ENCODE measurements at regions not wholly inside any gene's neighbourhood (a gene's known extent, or its start where the extent isn't known, plus 50 kb on each side); places are given as distances from the start of the nearest gene placed in this dataset.
A peak's percentile ranks its signal among the peaks of the same experiment; 100 is the strongest.

- DNase-seq (ENCODE audit: low spot score): no peak
- peak; percentile 74 for FAIRE-seq
These were observed 78.9 kb upstream of the F3 start for GRCh38 chr1:94620345-94621031.

GRCh38 chr1:94619731-94620130 lies 78.2 kb upstream of the F3 start:
- FAIRE-seq (no peak), DNase-seq (ENCODE audit: low spot score) (no peak)

GRCh38 chr1:94617957-94618739 lies 76.6 kb upstream of the F3 start:
- DNase-seq (ENCODE audit: low spot score) (no peak), FAIRE-seq (no peak)

- no peak for DNase-seq (ENCODE audit: low spot score)
- FAIRE-seq: peak; percentile 63
These were observed 75.7 kb upstream of the F3 start for GRCh38 chr1:94617134-94617805.

GRCh38 chr1:94616506-94616905 lies 74.9 kb upstream of the F3 start:
- FAIRE-seq (no peak), DNase-seq (ENCODE audit: low spot score) (no peak)

GRCh38 chr1:94614996-94615395 lies 73.4 kb upstream of the F3 start:
- FAIRE-seq (no peak), DNase-seq (ENCODE audit: low spot score) (no peak)

- FAIRE-seq (no peak), DNase-seq (ENCODE audit: low spot score) (no peak)
These were observed 72.7 kb upstream of the F3 start for GRCh38 chr1:94614168-94614815.

GRCh38 chr1:94612525-94613204 lies 71.1 kb upstream of the F3 start:
- no peak for FAIRE-seq

GRCh38 chr1:94611681-94612475 lies 70.3 kb upstream of the F3 start:
- no peak for DNase-seq (ENCODE audit: low spot score)

More at GRCh38 chr1:94612525-94613204, 71.1 kb upstream of the F3 start:
- DNase-seq (ENCODE audit: low spot score): no peak

GRCh38 chr1:94609619-94610018 lies 68.1 kb upstream of the F3 start:
- FAIRE-seq (no peak), DNase-seq (ENCODE audit: low spot score) (no peak)

More at GRCh38 chr1:94611681-94612475, 70.3 kb upstream of the F3 start:
- FAIRE-seq: no peak

- FAIRE-seq (no peak), DNase-seq (ENCODE audit: low spot score) (no peak)
These were observed 67.4 kb upstream of the F3 start for GRCh38 chr1:94608852-94609530.

GRCh38 chr1:94608142-94608851 lies 66.7 kb upstream of the F3 start:
- no peak for FAIRE-seq
- DNase-seq (ENCODE audit: low spot score): no peak

GRCh38 chr1:94607398-94607797 lies 65.8 kb upstream of the F3 start:
- no peak for DNase-seq (ENCODE audit: low spot score)
- no peak for FAIRE-seq

- FAIRE-seq (no peak), DNase-seq (ENCODE audit: low spot score) (no peak)
These were observed 64.9 kb upstream of the F3 start for GRCh38 chr1:94606471-94606870.

GRCh38 chr1:94603663-94604062 lies 62.1 kb upstream of the F3 start:
- FAIRE-seq: no peak
- no peak for DNase-seq (ENCODE audit: low spot score)

GRCh38 chr1:94602802-94603625 lies 61.5 kb upstream of the F3 start:
- DNase-seq (ENCODE audit: low spot score): no peak
- FAIRE-seq: no peak

GRCh38 chr1:94602316-94602715 lies 60.8 kb upstream of the F3 start:
- DNase-seq (ENCODE audit: low spot score) (peak; percentile 64), FAIRE-seq (no peak)

- no peak for FAIRE-seq
- DNase-seq (ENCODE audit: low spot score): no peak
These were observed 59.0 kb upstream of the F3 start for GRCh38 chr1:94600556-94600955.

All from urothelium cell line (cell line).